HG03139 (cell line): ENCODE measurements at regions not wholly inside any gene's neighbourhood (a gene's known extent, or its start where the extent isn't known, plus 50 kb on each side); places are given as distances from the start of the nearest gene placed in this dataset.

Source experiments
- ATAC-seq: cut with Tn5 transposase; IDR thresholded peaks from one replicate; pipeline ENCODE4 v1.9.1; 2021; ENCODE audit not compliant: unreplicated experiment

DNA sequence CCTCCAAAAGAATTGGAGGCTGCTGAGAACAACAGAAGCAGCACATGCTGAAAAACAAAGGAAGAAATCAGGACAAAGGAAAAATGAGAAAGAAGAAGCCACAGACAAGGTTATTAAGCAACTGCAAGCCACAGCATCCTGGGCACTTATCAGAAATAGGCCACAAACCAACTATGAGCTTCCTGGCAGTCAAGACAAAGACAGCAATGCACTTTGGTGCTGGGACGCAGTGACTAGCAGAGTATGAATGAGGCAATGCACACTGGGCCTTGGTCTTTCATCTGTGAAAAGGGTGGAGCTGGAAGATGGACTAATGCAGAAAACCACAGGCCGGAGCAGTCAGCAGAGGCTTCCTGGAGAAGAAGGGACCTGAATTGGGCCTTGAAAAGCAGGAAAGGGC is 56.0 kb upstream of the LINGO1 start:
- no peak for ATAC-seq

DNA sequence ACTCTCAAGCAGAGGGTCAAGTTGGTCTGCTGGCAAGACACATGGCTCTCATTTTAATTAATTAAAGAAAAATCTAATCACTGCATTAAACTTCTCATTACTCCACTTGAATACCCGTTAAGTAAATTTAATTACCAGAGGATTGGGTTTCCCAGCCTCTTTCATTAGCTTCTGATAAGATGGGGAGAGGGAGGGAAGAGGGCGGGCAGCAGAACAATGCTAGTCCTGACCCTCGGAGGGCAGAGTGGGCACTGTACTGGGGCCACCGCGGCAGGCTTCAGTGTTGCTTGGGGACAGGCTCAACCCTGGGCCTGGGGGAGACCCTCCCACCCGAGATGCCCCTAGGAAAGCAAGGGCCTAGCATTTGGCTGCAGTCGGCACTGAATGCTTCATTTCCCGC is 55.6 kb upstream of the LINGO1 start:
- no peak for ATAC-seq

DNA sequence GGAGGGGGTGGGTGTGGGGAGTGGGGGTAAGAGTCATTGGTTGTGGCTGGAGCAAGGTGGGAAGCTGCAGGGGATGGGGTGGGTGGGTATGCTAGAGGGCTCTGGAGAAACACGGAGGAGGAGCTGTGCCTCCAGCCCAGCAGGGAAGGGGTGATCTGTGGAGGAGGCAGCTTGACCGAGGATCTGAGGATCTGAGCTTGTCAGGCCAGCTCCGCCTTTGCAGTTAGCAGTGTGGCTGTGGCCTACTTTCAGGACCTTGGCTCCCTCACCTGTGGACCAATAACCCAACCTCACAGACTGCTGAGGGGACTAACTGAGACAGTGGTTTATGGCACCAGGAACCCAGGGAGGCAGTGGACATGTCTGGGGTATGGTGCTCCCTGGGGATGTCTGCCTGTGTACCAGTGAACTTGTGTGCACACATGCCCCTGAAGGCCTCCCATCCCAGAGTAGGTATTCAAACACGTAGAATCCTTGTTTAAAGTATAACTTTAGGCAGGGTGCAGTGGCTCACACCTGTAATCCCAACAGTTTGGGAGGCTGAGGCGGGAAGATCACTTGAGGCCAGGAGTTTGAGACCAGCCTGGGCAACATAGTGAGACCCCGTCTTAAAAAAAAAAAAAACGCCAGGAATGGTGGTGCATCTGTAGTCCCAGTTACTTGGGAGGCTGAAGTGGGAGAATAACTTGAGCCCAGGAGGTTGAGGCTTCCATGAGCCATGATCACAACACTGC is 52.5 kb upstream of the LINGO1 start:
- ATAC-seq: no peak

DNA sequence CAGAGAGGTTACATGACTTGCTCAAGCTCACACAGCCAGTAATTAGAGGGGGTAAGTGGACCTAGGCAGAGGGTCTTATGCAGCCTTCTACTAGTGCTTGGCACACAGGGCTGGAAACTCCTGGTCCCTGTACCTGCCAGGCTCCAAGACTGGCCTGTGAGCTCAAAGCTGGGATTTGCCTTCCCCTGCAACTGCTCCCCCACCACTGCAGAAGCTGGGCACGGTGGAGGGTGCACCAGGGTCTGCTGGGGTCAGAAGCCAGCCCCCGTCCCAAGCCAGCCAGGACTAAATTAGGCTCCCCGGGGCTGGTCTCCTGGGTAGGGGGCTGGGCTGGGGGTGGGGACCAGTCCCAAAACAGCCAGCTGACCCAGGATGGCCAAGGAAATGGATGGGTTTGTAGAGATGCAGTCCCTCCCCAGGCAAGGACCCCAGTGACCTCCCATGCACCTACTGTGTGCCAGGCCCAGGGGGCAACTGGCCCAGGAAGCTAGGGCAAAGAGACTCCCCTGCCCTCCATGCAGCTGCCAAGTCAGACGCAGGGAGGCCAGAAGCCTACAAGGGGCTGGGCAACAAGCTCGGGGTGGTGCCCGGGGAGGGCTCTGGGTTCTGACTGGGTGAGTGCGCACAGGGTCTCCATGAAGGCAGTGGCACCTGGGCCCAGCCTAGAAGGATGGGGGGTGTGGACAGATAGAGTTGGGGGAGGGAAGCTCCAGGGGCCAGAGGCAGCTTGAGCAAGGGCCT is 51.8 kb upstream of the LINGO1 start:
- no peak for ATAC-seq

DNA sequence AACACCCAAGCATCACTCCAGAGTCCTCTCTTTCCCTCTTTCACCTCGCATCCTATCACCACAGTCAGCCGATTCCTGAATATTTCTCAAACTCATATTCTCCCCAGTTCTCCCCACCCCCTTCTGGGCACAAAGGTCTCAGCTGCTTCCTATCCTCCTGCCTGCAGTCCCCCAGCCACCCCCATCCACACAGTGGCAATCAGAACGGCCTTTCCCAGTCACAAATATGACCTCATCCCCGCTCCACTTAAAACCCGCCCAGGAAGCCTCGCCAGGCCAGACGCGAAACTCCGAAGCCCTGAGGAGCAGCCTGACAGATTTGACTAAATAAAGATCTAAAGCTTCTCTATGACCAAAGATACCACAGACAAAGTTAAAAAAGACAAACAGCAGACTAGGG is 49.9 kb upstream of the LINGO1 start:
- ATAC-seq: no peak
